Neuron (in vitro differentiated cells): ENCODE measurements at regions not wholly inside any gene's neighbourhood (a gene's known extent, or its start where the extent isn't known, plus 50 kb on each side); places are given as distances from the start of the nearest gene placed in this dataset.

Source experiments
- H2AFZ ChIP-seq: one replicate; pipeline ENCODE4 v1.6.1; 2013; ENCODE audit warnings: low read depth, mild to moderate bottlenecking, inconsistent platforms, low read length, moderate library complexity
- H3K27me3 ChIP-seq: one replicate; pipeline ENCODE4 v1.6.1; 2013; ENCODE audit warnings: low read length; ENCODE audit not compliant: insufficient read depth
- H3K36me3 ChIP-seq: one replicate; pipeline ENCODE4 v1.6.1; 2013; ENCODE audit warnings: low read length; ENCODE audit not compliant: insufficient read depth
- H3K4me1 ChIP-seq: one replicate; pipeline ENCODE4 v1.6.1; 2013; ENCODE audit warnings: low read length; ENCODE audit not compliant: insufficient read depth
- H3K4me3 ChIP-seq: 2 replicates; pipeline ENCODE4 v1.5.1; 2013; ENCODE audit warnings: mild to moderate bottlenecking, low read length, moderate library complexity
- H3K9me3 ChIP-seq: one replicate; pipeline ENCODE4 v1.6.1; 2013; ENCODE audit warnings: low read length

GRCh38 chr11:91133361-91133760 lies 910.5 kb upstream of the CHORDC1 start:
- Histone ChIP-seq H3K9me3 (no peaks in the 10 kb centered on the region), H3K4me1 (no peaks in the 10 kb centered on the region), H2AFZ (no peak overlapping the region), H3K36me3 (no peaks in the 10 kb centered on the region), H3K4me3 (no peak overlapping the region), H3K27me3 (no peaks in the 10 kb centered on the region)

- Histone ChIP-seq H2AFZ (no peak overlapping the region), H3K4me1 (no peaks in the 10 kb centered on the region), H3K4me3 (no peak overlapping the region), H3K36me3 (no peaks in the 10 kb centered on the region), H3K9me3 (no peaks in the 10 kb centered on the region), H3K27me3 (no peaks in the 10 kb centered on the region)
Observed at GRCh38 chr11:91129596-91129995, 906.7 kb upstream of the CHORDC1 start.

- Histone ChIP-seq H3K4me1 (no peaks in the 10 kb centered on the region), H3K4me3 (no peak overlapping the region)
Observed at GRCh38 chr11:91124363-91124762, 901.5 kb upstream of the CHORDC1 start.

GRCh38 chr11:91115116-91115515 lies 892.3 kb upstream of the CHORDC1 start:
- no peaks in the 10 kb centered on the region for H3K4me1 ChIP-seq
- H3K36me3 ChIP-seq, result no peaks in the 10 kb centered on the region
- H2AFZ ChIP-seq, result no peak overlapping the region
- H3K9me3 ChIP-seq, result no peaks in the 10 kb centered on the region
- no peak overlapping the region for H3K4me3 ChIP-seq
- H3K27me3 ChIP-seq, result no peaks in the 10 kb centered on the region

More at GRCh38 chr11:91124363-91124762, 901.5 kb upstream of the CHORDC1 start:
- Histone ChIP-seq H2AFZ (no peak overlapping the region), H3K9me3 (no peaks in the 10 kb centered on the region), H3K36me3 (no peaks in the 10 kb centered on the region), H3K27me3 (no peaks in the 10 kb centered on the region)

- no peaks in the 10 kb centered on the region for H3K36me3 ChIP-seq
- no peaks in the 10 kb centered on the region for H3K9me3 ChIP-seq
- no peak overlapping the region for H2AFZ ChIP-seq
- H3K4me1 ChIP-seq, result no peaks in the 10 kb centered on the region
- no peak overlapping the region for H3K4me3 ChIP-seq
- H3K27me3 ChIP-seq, result no peaks in the 10 kb centered on the region
Observed at GRCh38 chr11:91104237-91104636, 881.4 kb upstream of the CHORDC1 start.

GRCh38 chr11:91100427-91100826 lies 877.6 kb upstream of the CHORDC1 start:
- H3K9me3 ChIP-seq, result no peaks in the 10 kb centered on the region
- H3K4me1 ChIP-seq, result no peaks in the 10 kb centered on the region
- H3K27me3 ChIP-seq, result no peaks in the 10 kb centered on the region
- H3K36me3 ChIP-seq, result no peaks in the 10 kb centered on the region
- no peak overlapping the region for H3K4me3 ChIP-seq
- no peak overlapping the region for H2AFZ ChIP-seq

- H3K36me3 ChIP-seq, result no peaks in the 10 kb centered on the region
- H3K4me3 ChIP-seq, result no peak overlapping the region
- H3K27me3 ChIP-seq, result no peaks in the 10 kb centered on the region
- H3K9me3 ChIP-seq, result no peaks in the 10 kb centered on the region
- no peak overlapping the region for H2AFZ ChIP-seq
- no peaks in the 10 kb centered on the region for H3K4me1 ChIP-seq
Observed at GRCh38 chr11:91097083-91097482, 874.2 kb upstream of the CHORDC1 start.

- H3K27me3 ChIP-seq, result no peaks in the 10 kb centered on the region
- no peak overlapping the region for H2AFZ ChIP-seq
- no peaks in the 10 kb centered on the region for H3K36me3 ChIP-seq
- H3K4me1 ChIP-seq, result no peaks in the 10 kb centered on the region
- no peak overlapping the region for H3K4me3 ChIP-seq
- H3K9me3 ChIP-seq, result no peaks in the 10 kb centered on the region
Observed at GRCh38 chr11:91093141-91093540, 870.3 kb upstream of the CHORDC1 start.

- H2AFZ ChIP-seq, result no peak overlapping the region
- H3K36me3 ChIP-seq, result no peaks in the 10 kb centered on the region
- no peaks in the 10 kb centered on the region for H3K4me1 ChIP-seq
- no peak overlapping the region for H3K4me3 ChIP-seq
- H3K27me3 ChIP-seq, result no peaks in the 10 kb centered on the region
- H3K9me3 ChIP-seq, result no peaks in the 10 kb centered on the region
Observed at GRCh38 chr11:91091563-91091962, 868.7 kb upstream of the CHORDC1 start.

GRCh38 chr11:91086028-91086427 lies 863.2 kb upstream of the CHORDC1 start:
- H3K9me3 ChIP-seq, result no peaks in the 10 kb centered on the region
- H2AFZ ChIP-seq, result no peak overlapping the region
- no peaks in the 10 kb centered on the region for H3K36me3 ChIP-seq
- H3K27me3 ChIP-seq, result no peaks in the 10 kb centered on the region
- H3K4me1 ChIP-seq, result no peaks in the 10 kb centered on the region
- H3K4me3 ChIP-seq, result no peak overlapping the region

- no peaks in the 10 kb centered on the region for H3K36me3 ChIP-seq
- H3K9me3 ChIP-seq, result no peaks in the 10 kb centered on the region
- no peaks in the 10 kb centered on the region for H3K4me1 ChIP-seq
- no peaks in the 10 kb centered on the region for H3K27me3 ChIP-seq
- H2AFZ ChIP-seq, result no peak overlapping the region
- no peak overlapping the region for H3K4me3 ChIP-seq
Observed at GRCh38 chr11:91082255-91082654, 859.4 kb upstream of the CHORDC1 start.

GRCh38 chr11:91081440-91082043 lies 858.7 kb upstream of the CHORDC1 start:
- Histone ChIP-seq H3K9me3 (no peaks in the 10 kb centered on the region), H3K27me3 (no peaks in the 10 kb centered on the region), H3K4me1 (no peaks in the 10 kb centered on the region), H2AFZ (no peak overlapping the region), H3K36me3 (no peaks in the 10 kb centered on the region), H3K4me3 (no peak overlapping the region)

- Histone ChIP-seq H3K36me3 (no peaks in the 10 kb centered on the region), H3K27me3 (no peaks in the 10 kb centered on the region), H2AFZ (no peak overlapping the region), H3K4me1 (no peaks in the 10 kb centered on the region), H3K9me3 (no peaks in the 10 kb centered on the region), H3K4me3 (no peak overlapping the region)
Observed at GRCh38 chr11:91078221-91078620, 855.4 kb upstream of the CHORDC1 start.

- H3K36me3 ChIP-seq, result no peaks in the 10 kb centered on the region
- no peaks in the 10 kb centered on the region for H3K4me1 ChIP-seq
- H2AFZ ChIP-seq, result no peak overlapping the region
- H3K27me3 ChIP-seq, result no peaks in the 10 kb centered on the region
- H3K4me3 ChIP-seq, result no peak overlapping the region
- H3K9me3 ChIP-seq, result no peaks in the 10 kb centered on the region
Observed at GRCh38 chr11:91075032-91075695, 852.3 kb upstream of the CHORDC1 start.
